ENCODE measurements at regions not wholly inside any gene's neighbourhood (a gene's known extent, or its start where the extent isn't known, plus 50 kb on each side); places are given as distances from the start of the nearest gene placed in this dataset.

- TF ChIP-seq EZH2 (IDR thresholded peaks at IDR 0.05; ENCODE audit: borderline replicate concordance, control insufficient read depth, low read depth, low read length) (no peak), POLR2AphosphoS5 (IDR thresholded peaks at IDR 0.05; ENCODE audit: low read length) (no peak), POLR2A (IDR thresholded peaks at IDR 0.05; ENCODE audit: low read depth, low read length) (no peak), ESRRA (IDR thresholded peaks at IDR 0.05; ENCODE audit: low read length) (no peak), ATF3 (IDR thresholded peaks at IDR 0.05; ENCODE audit: borderline replicate concordance, extremely low read depth, low read depth, low read length) (no peak), CTCF (IDR thresholded peaks at IDR 0.05 in 2 of 3, conservative IDR thresholded peaks at IDR 0.05 in 1 of 3; ENCODE audit: control insufficient read depth in 2 of 3, extremely low read depth in 1 of 3, insufficient read depth in 1 of 3, low read depth in 3 of 3, low read length in 3 of 3) (no peak), NFYB (IDR thresholded peaks at IDR 0.05; ENCODE audit: insufficient read depth, low read depth, low read length) (no peak), CREM (IDR thresholded peaks at IDR 0.05; ENCODE audit: low read depth) (no peak), EP300 (IDR thresholded peaks at IDR 0.05; ENCODE audit: borderline replicate concordance in 1 of 2, control insufficient read depth in 1 of 2, low read depth in 2 of 2, low read length in 2 of 2) (no peak)
These were observed 117.0 kb upstream of the SLC14A2 start for GRCh38 chr18:45498287-45498658.

Measured in GM12878 (cell line).